Mucosa of gallbladder (tissue), 1 donor: ENCODE measurements at regions not wholly inside any gene's neighbourhood (a gene's known extent, or its start where the extent isn't known, plus 50 kb on each side); places are given as distances from the start of the nearest gene placed in this dataset.

ENCODE experiments used
- DNase-seq: peaks from one replicate; pipeline ENCODE4 v3.0.0-alpha.2; 2020; ENCODE audit warnings: low spot score
- donor health status: DM: no; HTN: no; CAD: no.

DNA sequence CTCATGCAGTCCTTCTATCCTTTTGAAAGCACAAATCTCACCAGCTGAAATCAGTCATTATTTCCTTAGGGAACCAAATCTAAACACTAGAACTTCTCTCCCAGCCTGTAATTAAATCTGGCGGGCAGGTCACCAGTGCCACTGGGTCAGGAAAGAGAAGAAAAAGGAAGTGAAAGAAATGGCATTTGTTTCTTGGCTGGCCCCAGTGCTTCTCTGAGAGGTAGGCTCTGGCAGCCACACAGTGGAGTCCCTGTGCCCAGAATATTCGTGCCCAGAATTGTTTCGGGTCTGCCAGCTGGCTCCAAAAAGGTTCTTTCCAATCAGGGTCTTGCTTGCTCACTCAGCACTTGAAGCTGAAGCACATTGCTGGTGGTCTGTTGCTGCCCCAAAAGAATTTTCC, 133.9 kb upstream of the MTAP start:
- no peak for DNase-seq

DNA sequence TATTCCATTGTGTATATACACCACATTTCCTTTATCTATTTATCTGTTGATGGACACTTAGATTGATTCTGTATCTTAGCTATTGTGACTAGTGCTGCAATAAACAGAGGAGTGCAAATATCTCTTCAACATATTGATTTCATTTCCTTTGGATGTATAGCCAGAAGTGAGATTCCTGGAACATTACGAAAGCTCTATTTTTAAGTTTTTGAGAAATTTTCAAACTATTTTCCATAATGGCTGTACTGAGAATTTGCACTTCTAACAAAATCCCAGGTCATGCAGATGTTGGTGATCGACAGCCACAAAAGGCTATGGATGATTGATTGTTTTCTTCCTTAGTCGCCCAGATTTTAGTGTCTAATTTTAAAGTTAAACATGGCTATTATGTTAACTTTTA, 132.7 kb upstream of the MTAP start:
- no peak for DNase-seq

DNA sequence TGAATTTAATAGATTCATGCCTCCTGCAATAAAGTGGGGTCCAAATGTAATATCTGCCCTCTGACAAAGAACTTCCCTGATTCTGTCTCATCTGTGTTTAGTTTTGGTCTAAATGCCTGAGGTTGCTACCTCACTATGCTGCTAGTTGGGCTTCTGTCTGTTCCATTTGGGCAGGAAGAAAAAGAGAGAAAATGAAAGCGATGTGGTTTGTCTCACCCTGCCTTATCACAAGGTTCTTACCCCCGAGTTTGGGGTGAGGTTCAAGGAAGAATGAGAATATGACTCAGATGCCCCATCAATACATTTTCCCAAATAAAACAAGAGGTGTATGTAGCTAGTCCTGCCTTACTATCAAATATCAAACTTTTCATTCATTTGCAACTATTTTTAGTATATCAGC, 132.1 kb upstream of the MTAP start:
- DNase-seq, result no peak

DNA sequence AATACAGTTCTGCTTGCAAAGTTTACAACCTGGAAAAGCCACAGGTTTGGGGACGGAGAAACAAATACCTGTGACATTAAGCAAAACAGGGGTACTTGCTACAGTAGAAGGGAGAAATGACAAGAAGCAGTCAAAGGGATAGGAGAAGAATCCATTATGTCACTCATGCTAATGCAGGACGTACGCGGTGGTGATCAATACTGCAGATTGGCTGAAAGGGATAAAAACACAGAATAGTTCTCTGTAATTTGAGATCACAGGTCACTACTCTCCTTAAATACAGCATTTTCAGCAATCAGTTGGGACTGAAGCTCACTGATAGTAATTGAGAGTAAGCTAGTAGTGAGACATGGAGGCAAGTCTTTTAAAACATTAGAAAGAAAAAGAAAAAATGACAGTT, 130.3 kb upstream of the MTAP start:
- DNase-seq, result no peak

DNA sequence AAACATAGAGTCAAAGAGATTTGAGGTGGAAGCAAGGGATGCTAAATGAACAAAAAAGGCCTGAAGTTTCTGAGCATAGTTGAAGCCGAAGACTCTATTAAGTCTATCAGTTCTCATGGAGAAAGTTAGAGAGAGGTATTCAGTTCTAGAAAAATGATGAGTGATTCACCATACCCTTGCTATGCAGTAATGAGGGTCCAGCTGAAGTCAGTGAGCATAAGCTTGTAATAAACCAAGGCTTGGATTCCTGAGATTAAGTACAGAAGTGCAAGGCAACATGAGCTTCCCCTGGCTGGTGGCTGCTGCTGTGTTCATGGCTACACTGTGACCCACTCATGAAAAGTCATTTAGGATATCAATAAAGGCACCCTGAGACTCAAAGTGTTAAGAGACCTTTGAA, 129.7 kb upstream of the MTAP start:
- DNase-seq, result no peak

DNA sequence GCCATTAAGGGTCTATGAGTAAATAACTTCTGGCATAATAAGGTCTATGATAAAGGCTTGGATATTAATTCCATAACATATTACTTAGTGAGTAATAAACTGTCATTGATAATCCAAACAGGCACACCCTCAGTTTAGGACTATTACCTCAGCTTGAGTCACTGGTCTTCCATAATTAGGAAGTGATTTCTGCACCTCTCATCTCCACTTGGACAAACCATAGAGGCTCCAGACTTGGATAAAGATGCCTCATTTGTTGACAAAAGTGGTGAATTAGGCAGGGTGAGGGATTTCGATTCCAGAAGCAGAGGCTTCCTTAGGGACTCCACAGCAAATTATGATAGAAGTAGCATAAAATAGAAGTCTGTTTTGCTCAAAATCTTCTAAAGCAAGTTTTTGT, 127.5 kb upstream of the MTAP start:
- DNase-seq, result no peak

DNA sequence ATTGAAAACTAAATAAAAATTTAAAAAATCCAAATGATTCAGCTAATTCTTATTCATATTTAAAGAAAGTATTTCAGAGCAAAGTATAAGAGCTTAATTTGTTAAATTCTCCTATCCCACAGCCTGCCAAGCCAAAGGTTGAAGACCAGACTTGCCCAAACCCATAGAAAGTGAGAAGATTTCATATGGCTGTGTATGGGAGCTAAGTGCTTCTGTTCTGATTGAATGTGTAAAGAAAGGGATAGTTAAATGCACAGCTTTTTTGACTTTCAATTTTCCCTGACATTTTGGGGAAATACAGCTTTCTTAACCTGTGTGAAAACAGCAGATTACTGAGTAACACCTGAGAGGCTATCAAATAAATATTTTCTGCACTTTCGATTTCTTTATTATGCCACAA, 125.0 kb upstream of the MTAP start:
- DNase-seq, result no peak

DNA sequence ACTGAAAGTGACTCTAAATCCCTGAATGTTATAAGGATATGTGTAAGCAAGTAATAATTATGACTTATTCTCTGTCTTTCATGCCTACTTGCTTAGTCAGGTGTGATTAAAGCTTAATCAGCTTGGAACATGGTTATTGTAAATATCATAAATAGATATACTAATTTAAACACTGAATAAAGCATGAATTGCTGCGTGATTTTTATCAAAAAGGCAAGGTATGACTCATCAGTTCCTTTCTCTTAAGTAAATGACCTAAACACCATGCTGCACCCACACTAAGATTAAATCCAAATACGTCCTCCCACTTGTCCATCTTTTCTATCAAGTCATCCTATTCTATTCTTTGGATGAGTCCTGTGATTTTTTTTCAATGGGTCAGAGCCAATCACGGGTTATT, 124.6 kb upstream of the MTAP start:
- no peak for DNase-seq

DNA sequence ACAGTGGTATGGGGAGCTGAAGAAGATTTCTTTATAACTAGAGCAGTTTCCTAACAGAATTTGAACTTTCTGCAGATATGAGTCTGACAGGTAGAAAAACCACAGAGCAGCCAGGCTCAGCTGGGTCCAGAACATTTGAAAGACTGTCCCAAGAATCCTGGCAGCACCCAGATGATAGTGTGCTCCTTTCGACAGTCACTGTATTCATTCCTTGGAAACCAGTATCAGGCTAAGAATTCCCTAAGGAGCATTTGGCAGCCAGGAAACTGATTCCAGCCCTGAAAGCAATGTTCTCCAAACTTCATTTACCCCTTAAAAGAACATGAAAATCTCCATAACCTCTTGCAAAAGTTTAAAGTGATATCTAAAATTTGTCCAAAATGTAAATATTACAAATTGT, 123.0 kb upstream of the MTAP start:
- DNase-seq, result no peak

DNA sequence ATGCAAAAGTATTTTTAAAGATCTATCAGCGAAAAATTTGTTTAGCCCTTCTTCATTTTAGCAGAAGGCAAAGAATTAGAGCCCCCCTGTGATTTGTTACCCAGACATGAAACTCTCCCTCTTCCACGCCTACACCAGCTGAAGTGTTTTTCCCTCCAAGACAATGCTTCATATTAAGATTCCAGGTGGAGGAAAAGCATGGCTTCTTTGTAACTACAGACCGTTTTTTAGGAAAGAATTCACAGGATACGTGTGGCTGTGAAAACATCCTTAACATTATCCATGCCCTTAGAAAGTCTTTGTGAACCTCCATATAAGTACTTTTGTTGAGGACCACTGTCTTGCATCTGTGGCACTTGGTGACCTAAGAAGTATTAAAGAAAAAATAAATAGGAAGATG, 121.8 kb upstream of the MTAP start:
- DNase-seq, result no peak

DNA sequence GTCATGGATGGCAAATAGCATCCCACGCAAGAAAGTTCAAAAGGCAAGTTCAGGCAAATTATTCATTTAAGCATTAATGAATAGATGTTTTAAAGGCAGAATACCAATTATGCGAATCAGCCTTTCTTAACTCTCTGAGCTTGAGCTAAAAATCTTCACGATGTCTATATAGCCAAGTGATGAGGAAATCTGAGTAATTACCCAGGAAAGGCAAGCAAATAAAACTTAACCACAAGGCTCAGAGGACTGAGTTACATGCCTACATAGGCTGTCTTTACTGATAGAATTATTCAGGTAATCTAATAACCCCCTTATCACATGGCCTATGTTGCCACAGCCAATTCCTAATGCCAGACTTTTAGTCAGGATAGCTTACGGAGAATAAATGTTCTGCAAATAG, 120.8 kb upstream of the MTAP start:
- DNase-seq, result no peak

DNA sequence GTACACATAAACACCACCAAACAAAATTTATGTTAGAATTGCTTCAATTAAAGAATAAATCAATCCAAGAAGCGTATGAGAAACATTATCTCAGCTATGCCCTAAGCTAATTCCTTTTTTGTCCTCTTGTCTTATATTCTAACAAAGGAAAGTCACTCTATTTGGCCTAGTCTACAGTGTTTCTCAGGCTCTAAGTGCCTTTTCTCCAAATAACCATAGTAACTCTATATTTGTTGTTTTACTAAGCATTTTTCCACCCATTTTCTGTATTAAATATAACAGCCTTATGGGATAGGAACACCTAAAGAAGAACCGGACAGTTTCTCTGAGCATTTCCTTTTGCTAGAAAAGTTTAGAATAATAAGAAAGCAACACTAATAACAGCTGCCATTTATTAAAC, 120.1 kb upstream of the MTAP start:
- no peak for DNase-seq

DNA sequence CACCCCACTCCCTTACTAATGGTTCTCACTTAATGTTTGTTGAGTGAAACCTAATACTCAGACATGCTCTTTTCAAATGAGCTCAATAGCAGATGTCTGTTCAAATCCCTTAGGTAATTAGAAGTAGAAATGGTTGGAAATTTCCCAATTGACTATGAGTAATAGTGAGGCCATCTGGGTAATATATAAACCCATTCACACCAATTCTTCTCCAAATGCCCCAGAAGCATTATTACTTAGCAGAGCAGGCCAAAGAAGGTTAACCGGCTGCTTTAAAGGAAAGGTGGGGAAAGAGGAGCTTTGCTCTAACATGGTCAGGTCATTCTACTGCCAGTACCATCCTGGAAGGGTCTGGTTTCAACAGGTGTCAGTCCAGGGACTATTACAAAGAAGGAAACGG, 119.5 kb upstream of the MTAP start:
- DNase-seq, result no peak

DNA sequence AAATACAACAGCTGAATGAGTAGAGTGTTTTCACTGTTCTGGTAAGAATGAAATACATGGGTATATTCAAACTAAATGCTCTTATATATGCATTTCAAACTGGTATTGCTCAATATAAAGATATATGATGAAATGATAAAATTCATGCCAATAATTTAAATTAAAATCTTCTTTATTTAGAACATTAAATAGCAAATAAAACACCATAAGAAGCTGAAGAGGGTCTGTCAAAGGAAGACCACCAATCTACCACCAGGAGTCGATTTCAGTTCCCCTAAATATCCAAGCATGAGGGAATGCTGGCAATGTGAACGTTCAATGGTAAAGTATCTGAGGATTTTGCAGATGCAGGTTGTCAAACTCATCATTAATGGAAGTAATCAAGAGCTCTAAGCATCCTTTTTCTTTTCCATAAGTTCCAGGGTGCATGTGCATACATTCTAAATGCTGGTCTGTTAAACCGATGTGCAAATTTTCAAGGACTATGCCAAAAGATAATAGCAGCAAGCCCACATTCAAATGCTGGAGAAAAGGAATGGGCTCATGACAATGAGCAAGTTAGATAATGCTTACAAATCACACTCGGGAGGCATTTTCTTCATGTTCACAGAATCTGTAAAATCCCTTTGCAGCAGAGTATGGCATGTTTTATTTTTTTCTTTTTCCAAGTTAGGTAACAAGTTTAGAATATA, 118.8 kb upstream of the MTAP start:
- DNase-seq, result no peak

DNA sequence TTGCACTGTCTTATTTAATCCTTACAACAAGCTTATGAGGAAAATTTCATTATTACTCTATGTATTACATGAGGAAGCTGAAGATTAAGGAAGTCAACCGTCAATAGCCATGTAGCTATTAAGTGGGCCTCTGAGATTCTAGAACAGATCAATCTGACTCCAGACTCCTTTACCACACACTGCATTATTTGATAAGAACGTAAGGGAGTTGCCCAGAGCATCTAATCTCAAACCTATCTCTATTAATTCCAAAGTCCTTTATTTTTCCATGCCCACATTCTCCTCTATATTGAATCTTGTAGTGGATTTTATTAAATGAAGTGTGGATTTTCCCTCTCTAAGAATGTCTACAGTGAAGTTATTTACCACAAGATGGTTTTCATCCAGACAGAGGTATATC, 118.2 kb upstream of the MTAP start:
- no peak for DNase-seq

DNA sequence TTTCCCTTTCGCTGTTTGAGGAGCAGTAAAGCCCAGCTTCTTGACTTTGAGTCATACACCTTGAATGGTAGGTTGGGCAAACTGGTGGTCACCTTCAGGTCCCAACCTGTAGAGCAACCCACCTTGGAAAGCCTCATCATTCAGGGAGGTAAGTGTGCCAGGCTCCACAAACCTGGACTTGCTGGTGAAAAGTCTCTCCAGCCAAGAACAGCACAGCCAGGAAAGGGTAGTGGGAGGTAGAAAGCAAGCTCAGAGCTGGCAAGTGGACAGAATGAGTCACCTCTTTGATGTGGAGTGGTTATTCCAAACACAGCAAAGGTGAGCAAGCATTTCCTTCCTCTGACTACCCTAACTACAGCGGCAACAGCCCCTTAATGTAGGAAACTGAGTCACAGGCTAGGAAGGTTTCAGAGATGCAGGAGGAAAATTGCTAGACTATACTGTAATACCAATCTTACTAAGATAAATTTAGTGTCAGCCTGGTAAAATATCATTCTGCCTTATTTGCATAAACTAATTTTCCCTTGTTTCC, 117.5 kb upstream of the MTAP start:
- no peak for DNase-seq

DNA sequence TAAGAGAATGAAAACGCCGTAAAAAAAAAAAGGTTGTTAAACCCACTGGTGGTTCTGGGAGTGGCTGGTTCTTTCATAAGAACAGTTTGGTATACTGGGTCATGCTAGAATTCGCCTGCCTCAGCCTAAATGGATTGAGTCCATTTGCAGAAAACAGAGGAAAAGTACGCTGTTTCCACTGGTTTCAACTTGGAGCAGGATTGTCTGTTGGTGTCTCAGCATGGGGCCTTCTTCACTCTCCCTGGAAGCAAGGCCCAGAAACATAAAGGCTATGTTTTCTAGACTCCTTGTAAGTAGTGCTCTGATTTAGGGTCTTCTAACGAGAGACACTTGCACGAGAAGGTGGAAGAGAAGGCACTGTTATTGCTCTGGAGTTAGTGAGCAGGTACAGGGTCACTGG, 116.9 kb upstream of the MTAP start:
- no peak for DNase-seq

DNA sequence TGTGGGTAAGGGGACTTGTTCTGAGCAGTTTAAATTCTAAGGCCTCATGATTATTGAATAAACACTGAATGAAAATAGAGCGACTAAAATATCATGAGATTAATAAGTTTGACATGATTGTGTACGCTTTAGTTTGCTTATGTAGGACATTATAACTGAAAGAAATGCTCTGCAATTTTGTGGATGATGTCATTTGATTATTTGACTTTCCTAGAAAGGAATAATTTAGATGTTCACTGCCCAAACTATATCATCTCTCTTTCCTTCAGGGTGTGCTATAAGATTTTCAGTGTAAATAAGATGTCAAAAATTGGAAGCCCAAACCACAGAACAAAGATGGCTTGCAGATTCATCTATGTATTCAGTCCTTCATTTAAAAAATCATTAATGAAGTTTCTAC, 115.7 kb upstream of the MTAP start:
- DNase-seq, result no peak

DNA sequence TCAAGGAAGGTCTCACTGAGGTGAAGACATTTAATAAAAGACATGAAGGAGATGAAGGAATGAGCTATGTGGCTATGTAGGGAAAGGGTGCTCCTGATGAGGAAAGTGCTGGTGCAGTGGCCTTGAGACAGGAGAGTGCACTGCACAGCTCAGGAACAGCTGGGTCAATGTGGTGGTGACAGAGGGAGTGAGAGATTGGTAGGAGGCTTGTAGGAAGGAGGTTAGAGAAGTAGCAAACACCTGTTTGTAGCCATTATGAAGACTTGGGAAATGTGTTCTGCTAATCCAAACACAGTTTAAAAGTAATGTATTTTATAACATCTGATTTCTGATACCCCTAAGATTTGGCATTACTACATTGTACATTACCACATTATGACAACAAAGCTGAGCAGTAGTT, 115.1 kb upstream of the MTAP start:
- no peak for DNase-seq

DNA sequence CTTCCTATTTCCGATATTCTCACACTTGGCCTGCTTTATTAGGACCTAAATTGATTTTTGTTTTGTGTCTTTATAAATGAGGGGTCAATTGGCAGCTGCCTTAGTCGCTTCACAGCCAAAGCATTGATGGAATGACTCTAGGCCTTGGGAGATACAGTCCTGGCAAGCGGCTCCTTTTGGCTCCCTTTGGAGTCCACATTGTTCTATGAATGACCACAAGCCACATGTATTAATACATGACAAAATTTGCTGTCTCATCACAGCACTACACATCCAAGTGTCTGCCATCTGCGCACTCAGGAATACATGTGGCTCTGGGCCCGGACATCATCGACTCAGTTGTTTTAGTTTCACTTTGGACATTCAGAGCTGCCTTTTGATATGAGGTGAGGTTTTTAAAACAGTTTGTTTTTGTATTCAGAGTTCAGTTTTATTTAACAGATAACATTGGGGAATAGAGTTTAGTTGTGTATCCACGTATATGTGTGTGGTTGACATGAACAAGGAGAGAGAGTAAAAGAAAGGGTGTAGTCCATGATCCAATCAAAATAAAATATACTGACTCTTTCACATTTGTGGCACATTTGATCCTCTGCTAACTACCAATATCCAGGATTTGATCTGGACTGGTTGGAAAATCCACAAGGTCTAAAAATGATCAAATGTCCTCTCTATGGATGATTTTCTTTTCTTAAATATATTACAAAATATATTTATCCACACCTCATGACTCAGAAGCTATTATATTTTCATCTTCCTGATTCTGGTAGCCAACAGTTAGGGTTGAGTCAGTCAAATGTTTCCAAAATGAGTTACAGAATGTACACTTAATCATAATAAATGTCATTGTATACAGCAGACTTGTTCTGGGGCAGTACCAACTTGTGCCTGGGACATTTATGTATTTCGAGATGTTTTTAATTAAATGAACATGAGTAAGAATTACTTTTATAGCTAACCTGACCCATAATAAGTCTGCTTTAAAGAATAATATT, 114.0 kb upstream of the MTAP start:
- no peak for DNase-seq

DNA sequence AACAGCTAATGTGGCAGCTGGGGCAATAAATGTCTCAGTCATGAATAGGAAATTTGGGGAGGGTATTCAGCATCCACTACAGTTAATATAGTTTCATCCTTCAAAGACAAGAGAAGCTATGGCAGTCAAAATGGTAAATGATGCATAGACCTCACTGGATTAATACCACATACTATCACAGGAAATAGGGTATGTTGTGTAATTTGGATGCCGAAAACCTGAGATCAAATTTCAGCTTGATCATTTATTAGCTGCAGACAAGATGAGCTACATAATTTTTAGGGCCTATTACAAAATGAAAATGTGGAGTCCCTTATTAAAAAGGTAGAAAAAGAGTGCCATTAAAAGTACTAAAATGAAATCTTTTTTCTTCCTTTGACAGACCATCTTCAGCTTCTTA, 112.6 kb upstream of the MTAP start:
- DNase-seq, result no peak

DNA sequence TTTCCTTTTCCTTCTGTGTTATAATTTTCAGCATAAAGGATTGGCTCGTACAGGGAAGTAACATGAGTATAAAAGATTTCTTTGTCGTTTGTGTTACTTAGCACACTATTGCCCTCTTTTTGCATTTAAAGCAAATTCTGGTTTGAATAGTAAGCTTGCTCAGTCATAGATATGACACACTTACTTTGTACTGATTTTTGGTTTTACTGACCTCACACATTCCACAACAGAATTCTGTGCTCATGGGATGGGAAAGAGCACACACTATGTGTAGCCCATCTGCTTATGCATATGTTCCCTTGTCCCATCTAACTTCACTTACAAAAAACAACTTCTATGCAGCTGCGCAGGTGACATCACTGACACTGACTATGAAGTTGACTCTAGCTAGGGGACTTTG, 111.9 kb upstream of the MTAP start:
- DNase-seq, result no peak

DNA sequence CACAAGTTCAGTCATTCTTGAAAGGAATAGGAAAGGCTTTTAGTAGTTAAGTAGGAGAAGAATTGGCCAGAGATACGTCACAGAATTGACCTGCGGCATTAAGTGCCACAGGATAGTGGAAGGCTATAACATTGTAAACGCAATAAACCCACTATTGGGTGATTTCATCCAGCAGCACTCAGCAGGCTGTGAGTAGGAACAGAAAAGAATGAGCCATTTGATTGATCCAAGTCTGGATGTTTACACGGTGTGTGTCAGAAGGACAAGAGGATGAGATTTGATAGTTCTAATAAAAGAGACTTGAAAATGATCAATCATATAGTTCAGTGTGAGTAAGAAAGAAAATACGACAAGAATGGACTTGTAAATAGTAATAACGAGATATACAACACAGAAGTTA, 110.0 kb upstream of the MTAP start:
- DNase-seq, result no peak
